ENCODE measurements at regions not wholly inside any gene's neighbourhood (a gene's known extent, or its start where the extent isn't known, plus 50 kb on each side); places are given as distances from the start of the nearest gene placed in this dataset.

DNA sequence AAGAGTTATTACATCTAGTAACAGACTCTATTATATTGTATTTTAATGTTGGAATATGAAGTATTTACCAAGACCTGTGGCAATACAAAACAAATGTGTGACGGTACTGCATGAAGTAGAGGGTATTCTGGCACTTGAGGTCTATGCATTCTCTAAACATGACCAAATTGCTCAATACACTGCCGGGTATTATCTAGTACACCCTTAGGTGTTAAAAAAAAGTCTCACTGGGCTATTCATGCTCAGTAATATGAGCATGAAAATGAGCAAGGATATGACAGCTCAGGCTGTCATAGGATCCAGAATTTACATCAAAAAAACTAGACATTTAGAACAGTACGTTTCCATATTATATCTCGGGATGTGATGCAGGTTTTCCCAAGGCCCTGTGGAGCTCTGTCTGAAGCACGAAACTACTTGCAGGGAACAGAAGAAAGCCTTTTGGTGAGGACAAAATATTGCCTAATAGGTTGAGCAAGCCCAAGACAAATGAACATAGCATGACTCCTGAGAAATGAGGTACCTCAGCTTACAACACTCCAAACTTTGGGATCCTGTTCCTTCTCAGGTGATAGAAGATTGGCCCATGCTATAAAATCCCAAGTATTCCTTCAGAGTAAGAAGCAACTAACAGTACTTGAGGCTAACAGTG, 74.1 kb upstream of the MAOA start:
- TF ChIP-seq, protein P1, sequence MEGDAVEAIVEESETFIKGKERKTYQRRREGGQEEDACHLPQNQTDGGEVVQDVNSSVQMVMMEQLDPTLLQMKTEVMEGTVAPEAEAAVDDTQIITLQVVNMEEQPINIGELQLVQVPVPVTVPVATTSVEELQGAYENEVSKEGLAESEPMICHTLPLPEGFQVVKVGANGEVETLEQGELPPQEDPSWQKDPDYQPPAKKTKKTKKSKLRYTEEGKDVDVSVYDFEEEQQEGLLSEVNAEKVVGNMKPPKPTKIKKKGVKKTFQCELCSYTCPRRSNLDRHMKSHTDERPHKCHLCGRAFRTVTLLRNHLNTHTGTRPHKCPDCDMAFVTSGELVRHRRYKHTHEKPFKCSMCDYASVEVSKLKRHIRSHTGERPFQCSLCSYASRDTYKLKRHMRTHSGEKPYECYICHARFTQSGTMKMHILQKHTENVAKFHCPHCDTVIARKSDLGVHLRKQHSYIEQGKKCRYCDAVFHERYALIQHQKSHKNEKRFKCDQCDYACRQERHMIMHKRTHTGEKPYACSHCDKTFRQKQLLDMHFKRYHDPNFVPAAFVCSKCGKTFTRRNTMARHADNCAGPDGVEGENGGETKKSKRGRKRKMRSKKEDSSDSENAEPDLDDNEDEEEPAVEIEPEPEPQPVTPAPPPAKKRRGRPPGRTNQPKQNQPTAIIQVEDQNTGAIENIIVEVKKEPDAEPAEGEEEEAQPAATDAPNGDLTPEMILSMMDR (IDR thresholded peaks at IDR 0.05; ENCODE audit: low read depth, low read length), result no peak
- TF ChIP-seq EZH2phosphoT487 (IDR thresholded peaks at IDR 0.05; ENCODE audit: low read depth), result no peak
